Spleen (tissue), 7 donors: ENCODE measurements at regions not wholly inside any gene's neighbourhood (a gene's known extent, or its start where the extent isn't known, plus 50 kb on each side); places are given as distances from the start of the nearest gene placed in this dataset.

Source experiments
- POLR2A ChIP-seq, 3 donors: fragments of 450-650 bp; IDR thresholded peaks; one replicate each; pipeline ENCODE4 v1.5.1; 2017; ENCODE audit warnings: antibody characterized with exemption in 3 of 3, mild to moderate bottlenecking in 1 of 3
- TF ChIP-seq, protein P1 (sequence below), 11 experiments: fragments of 200-600 bp in 7 of 11; fragments of 450-650 bp in 4 of 11; sonication (generic) in 4 of 11; IDR thresholded peaks in 8 of 11; conservative IDR thresholded peaks in 3 of 11; 1 replicate in 7 of 11; 2 replicates in 4 of 11; pipeline versions ENCODE4 v1.4.0 to v1.8.0; 2016 to 2021; ENCODE audit warnings: antibody characterized with exemption in 11 of 11, inconsistent platforms in 4 of 11, mild to moderate bottlenecking in 1 of 11
- donor health status: DM: no; HTN: no; CAD: no; lungs with moderate emphysema.
- donor health status: DM: no; HTN: no; CAD: no.
- donor health status: DM: no; HTN: no; CAD: no.

DNA sequence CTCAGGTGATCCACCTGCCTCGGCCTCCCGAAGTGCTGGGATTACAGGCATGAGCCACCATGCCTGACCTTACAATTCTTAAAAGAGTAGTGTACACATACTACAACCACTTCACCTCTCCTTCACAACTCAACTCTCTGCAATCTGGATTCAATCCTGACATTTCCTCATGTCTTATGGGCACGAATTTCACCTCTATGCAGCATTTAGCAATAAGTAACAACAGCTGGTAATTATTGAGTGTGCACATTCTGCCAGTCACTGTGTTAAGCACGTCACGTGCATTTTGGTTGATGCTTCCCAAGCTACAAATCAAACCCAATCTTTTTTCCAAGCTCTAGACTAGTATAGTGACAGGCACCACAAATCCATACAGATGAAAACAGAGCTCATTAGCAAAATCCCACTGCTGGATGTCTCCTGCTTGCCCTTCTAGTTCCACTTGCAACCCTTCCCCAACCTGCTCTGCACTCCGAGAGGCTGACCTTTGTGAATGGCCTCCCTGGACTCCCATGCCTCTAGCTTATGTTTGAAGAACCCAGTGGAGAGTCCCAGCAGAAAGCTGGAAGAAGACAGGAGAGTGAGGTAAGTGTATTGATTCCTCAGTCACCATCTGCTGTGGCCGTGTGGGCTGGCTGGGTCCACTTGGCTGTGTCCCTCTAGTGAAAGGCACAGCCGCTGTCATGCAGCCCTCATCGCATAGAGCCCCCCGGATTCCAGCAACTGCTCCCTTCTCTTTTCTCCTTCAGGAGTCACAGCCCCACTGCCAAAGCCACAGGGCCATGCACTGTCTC lies 176.5 kb downstream of the MEX3B start:
- TF ChIP-seq, protein P1, sequence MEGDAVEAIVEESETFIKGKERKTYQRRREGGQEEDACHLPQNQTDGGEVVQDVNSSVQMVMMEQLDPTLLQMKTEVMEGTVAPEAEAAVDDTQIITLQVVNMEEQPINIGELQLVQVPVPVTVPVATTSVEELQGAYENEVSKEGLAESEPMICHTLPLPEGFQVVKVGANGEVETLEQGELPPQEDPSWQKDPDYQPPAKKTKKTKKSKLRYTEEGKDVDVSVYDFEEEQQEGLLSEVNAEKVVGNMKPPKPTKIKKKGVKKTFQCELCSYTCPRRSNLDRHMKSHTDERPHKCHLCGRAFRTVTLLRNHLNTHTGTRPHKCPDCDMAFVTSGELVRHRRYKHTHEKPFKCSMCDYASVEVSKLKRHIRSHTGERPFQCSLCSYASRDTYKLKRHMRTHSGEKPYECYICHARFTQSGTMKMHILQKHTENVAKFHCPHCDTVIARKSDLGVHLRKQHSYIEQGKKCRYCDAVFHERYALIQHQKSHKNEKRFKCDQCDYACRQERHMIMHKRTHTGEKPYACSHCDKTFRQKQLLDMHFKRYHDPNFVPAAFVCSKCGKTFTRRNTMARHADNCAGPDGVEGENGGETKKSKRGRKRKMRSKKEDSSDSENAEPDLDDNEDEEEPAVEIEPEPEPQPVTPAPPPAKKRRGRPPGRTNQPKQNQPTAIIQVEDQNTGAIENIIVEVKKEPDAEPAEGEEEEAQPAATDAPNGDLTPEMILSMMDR (IDR thresholded peaks at IDR 0.05 in 8 of 11, conservative IDR thresholded peaks at IDR 0.05 in 3 of 11) = no peak
- no peak for TF ChIP-seq POLR2A (IDR thresholded peaks at IDR 0.05)
